Liver (tissue), 3 donors: ENCODE measurements at regions not wholly inside any gene's neighbourhood (a gene's known extent, or its start where the extent isn't known, plus 50 kb on each side); places are given as distances from the start of the nearest gene placed in this dataset.

ENCODE experiments used
- CTCF ChIP-seq: fragments of 150-350 bp; IDR thresholded peaks from 2 replicates; pipeline ENCODE4 v1.5.1; 2017; ENCODE audit warnings: improper control_type of control experiment, low read depth, low read length; ENCODE audit not compliant: missing input control
- EGR1 ChIP-seq, 2 donors: IDR thresholded peaks; 2 replicates each; pipeline ENCODE4 v1.6.1; 2016 to 2018; ENCODE audit warnings: antibody characterized with exemption in 2 of 2, low read depth in 2 of 2
- YY1 ChIP-seq: IDR thresholded peaks from 2 replicates; pipeline ENCODE4 v1.6.1; 2016; ENCODE audit warnings: antibody characterized with exemption, mild to moderate bottlenecking
- donor health status: healthy.
- donor health status: healthy.

GRCh38 chr3:162879021-162879562 is 1382.5 kb downstream of the OTOL1 start:
- TF ChIP-seq YY1, result no peak
- TF ChIP-seq CTCF, result no peak
- no peak for TF ChIP-seq EGR1 (IDR thresholded peaks at IDR 0.05; ENCODE audit: low read depth in 2 of 2)
